ENCODE measurements at regions not wholly inside any gene's neighbourhood (a gene's known extent, or its start where the extent isn't known, plus 50 kb on each side); places are given as distances from the start of the nearest gene placed in this dataset.

DNA sequence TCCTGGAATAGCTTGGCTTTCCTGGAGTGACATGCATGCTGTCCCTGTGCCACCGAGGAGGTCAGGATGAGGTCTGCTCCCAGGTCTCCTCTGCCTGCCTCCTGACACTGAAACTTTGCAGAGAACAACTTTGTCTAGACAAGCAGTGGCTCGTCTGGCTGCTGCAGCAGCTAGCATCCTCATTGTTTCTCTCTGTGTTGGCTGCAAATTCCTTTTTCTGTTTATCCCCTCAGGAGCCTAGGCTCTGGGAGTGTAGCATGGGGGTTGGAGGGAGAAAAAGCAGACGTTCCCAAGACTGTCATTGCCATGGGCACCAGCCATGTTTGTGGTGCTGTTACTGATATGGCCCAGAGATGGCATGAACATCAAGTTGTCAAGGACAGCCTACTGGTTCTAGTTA lies 208.7 kb upstream of the LRIG1 start (continued):
- TF ChIP-seq HNF4A (conservative IDR thresholded peaks at IDR 0.05) (no peak), TAF1 (conservative IDR thresholded peaks at IDR 0.05) (no peak), RAD21 (IDR thresholded peaks at IDR 0.05) (no peak), JUND (IDR thresholded peaks at IDR 0.05) (no peak), GABPA (IDR thresholded peaks at IDR 0.05 in 1 of 2, conservative IDR thresholded peaks at IDR 0.05 in 1 of 2) (no peak), FOXA1 (IDR thresholded peaks at IDR 0.05) (no peak), HNF4G (IDR thresholded peaks at IDR 0.05) (no peak)

DNA sequence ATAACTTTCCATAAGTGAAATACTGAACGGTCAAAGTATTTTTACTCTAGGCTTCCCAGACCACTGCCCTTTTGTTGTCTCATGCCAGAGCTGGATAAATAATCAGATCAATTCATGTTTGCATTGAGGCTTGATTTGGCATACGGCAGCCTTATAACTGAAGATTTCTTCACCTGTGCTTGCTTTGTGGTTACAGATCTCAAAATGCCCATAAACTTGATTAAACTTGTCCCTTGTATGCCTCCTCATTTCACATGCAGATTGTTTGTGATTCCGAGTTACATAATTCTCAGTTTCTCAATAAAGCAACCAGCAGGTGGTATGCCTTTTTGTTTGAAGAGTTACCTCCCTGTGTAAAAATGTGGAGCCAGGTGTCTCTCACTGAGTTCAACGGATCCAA lies 211.4 kb upstream of the LRIG1 start:
- Histone ChIP-seq H3K27me3 (ENCODE audit: control insufficient read depth in 4 of 4, insufficient read depth in 4 of 4, low read length in 3 of 4) (no peaks in the 10 kb centered on the region), H3K9me3 (ENCODE audit: control insufficient read depth in 4 of 4, low read length in 3 of 4) (no peaks in the 10 kb centered on the region), H3K4me3 (ENCODE audit: low read depth in 1 of 3, low read length in 3 of 3) (no peak overlapping the region), H3K4me1 (ENCODE audit: control insufficient read depth in 4 of 4, insufficient read depth in 4 of 4, low read length in 3 of 4) (peaks cover 4 to 15% (median 10%) of the 10 kb centered on the region in 4 donors), H3K9ac (ENCODE audit: low read depth in 1 of 2, low read length in 2 of 2) (no peak overlapping the region), H3K27ac (ENCODE audit: low read depth in 1 of 2, low read length in 2 of 2) (no peak overlapping the region), H3K36me3 (ENCODE audit: control insufficient read depth in 4 of 4, insufficient read depth in 3 of 4, low read depth in 1 of 4, low read length in 3 of 4) (no peaks in the 10 kb centered on the region)
- no peak for DNase-seq (ENCODE audit: low spot score)
- TF ChIP-seq, protein P1, sequence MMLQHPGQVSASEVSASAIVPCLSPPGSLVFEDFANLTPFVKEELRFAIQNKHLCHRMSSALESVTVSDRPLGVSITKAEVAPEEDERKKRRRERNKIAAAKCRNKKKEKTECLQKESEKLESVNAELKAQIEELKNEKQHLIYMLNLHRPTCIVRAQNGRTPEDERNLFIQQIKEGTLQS (IDR thresholded peaks at IDR 0.05), result peak; percentile 31
- peak; percentile 44 for TF ChIP-seq YY1 (IDR thresholded peaks at IDR 0.05)
- peak; percentile 49 for TF ChIP-seq SP1 (IDR thresholded peaks at IDR 0.05)
- peak; percentile 65 for TF ChIP-seq FOXA2 (IDR thresholded peaks at IDR 0.05)
- TF ChIP-seq, protein P2, sequence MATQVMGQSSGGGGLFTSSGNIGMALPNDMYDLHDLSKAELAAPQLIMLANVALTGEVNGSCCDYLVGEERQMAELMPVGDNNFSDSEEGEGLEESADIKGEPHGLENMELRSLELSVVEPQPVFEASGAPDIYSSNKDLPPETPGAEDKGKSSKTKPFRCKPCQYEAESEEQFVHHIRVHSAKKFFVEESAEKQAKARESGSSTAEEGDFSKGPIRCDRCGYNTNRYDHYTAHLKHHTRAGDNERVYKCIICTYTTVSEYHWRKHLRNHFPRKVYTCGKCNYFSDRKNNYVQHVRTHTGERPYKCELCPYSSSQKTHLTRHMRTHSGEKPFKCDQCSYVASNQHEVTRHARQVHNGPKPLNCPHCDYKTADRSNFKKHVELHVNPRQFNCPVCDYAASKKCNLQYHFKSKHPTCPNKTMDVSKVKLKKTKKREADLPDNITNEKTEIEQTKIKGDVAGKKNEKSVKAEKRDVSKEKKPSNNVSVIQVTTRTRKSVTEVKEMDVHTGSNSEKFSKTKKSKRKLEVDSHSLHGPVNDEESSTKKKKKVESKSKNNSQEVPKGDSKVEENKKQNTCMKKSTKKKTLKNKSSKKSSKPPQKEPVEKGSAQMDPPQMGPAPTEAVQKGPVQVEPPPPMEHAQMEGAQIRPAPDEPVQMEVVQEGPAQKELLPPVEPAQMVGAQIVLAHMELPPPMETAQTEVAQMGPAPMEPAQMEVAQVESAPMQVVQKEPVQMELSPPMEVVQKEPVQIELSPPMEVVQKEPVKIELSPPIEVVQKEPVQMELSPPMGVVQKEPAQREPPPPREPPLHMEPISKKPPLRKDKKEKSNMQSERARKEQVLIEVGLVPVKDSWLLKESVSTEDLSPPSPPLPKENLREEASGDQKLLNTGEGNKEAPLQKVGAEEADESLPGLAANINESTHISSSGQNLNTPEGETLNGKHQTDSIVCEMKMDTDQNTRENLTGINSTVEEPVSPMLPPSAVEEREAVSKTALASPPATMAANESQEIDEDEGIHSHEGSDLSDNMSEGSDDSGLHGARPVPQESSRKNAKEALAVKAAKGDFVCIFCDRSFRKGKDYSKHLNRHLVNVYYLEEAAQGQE (IDR thresholded peaks at IDR 0.05), result peak; percentile 34
- peak; percentile 48 to 52 for TF ChIP-seq RAD21 (IDR thresholded peaks at IDR 0.05)
- no peak for TF ChIP-seq TAF1 (conservative IDR thresholded peaks at IDR 0.05)
- TF ChIP-seq JUND (IDR thresholded peaks at IDR 0.05), result peak in 1 of 2 donors; percentile 71
- TF ChIP-seq HNF4A (conservative IDR thresholded peaks at IDR 0.05), result peak; percentile 66 to 75
- TF ChIP-seq, protein P3, sequence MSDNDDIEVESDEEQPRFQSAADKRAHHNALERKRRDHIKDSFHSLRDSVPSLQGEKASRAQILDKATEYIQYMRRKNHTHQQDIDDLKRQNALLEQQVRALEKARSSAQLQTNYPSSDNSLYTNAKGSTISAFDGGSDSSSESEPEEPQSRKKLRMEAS (IDR thresholded peaks at IDR 0.05), result peak; percentile 47
- TF ChIP-seq, protein P4, sequence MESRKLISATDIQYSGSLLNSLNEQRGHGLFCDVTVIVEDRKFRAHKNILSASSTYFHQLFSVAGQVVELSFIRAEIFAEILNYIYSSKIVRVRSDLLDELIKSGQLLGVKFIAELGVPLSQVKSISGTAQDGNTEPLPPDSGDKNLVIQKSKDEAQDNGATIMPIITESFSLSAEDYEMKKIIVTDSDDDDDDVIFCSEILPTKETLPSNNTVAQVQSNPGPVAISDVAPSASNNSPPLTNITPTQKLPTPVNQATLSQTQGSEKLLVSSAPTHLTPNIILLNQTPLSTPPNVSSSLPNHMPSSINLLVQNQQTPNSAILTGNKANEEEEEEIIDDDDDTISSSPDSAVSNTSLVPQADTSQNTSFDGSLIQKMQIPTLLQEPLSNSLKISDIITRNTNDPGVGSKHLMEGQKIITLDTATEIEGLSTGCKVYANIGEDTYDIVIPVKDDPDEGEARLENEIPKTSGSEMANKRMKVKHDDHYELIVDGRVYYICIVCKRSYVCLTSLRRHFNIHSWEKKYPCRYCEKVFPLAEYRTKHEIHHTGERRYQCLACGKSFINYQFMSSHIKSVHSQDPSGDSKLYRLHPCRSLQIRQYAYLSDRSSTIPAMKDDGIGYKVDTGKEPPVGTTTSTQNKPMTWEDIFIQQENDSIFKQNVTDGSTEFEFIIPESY (IDR thresholded peaks at IDR 0.05), result peak; percentile 34
- peak in 1 of 2 donors; percentile 44 for TF ChIP-seq EGR1 (IDR thresholded peaks at IDR 0.05; ENCODE audit: low read depth in 2 of 2)
- TF ChIP-seq, protein P5, sequence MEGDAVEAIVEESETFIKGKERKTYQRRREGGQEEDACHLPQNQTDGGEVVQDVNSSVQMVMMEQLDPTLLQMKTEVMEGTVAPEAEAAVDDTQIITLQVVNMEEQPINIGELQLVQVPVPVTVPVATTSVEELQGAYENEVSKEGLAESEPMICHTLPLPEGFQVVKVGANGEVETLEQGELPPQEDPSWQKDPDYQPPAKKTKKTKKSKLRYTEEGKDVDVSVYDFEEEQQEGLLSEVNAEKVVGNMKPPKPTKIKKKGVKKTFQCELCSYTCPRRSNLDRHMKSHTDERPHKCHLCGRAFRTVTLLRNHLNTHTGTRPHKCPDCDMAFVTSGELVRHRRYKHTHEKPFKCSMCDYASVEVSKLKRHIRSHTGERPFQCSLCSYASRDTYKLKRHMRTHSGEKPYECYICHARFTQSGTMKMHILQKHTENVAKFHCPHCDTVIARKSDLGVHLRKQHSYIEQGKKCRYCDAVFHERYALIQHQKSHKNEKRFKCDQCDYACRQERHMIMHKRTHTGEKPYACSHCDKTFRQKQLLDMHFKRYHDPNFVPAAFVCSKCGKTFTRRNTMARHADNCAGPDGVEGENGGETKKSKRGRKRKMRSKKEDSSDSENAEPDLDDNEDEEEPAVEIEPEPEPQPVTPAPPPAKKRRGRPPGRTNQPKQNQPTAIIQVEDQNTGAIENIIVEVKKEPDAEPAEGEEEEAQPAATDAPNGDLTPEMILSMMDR (IDR thresholded peaks at IDR 0.05; ENCODE audit: low read depth, low read length, missing input control), result no peak
- TF ChIP-seq FOXA1 (IDR thresholded peaks at IDR 0.05), result peak; percentile 10
- no peak for TF ChIP-seq GABPA (IDR thresholded peaks at IDR 0.05 in 1 of 2, conservative IDR thresholded peaks at IDR 0.05 in 1 of 2)
- no peak for TF ChIP-seq NR2F2 (IDR thresholded peaks at IDR 0.05)
- TF ChIP-seq RXRA (IDR thresholded peaks at IDR 0.05), result peak; percentile 83 to 90
- 21% methylated on average over 4 of the region's 4 CpGs for WGBS

Data from liver (tissue), 8 donors.